Thyroid gland (tissue), 4 donors: ENCODE measurements at regions not wholly inside any gene's neighbourhood (a gene's known extent, or its start where the extent isn't known, plus 50 kb on each side); places are given as distances from the start of the nearest gene placed in this dataset.
"Not testable (repeated sequence)": the region's sequence is repeated elsewhere in the genome, so short reads cannot be mapped to it uniquely, and the experiment has no call there.

Source experiments
- CTCF ChIP-seq, 6 experiments: fragments of 200-600 bp in 3 of 6; fragments of 450-650 bp in 3 of 6; sonication (generic) in 3 of 6; IDR thresholded peaks; one replicate each; pipeline ENCODE4 v1.5.1; 2016 to 2019; ENCODE audit warnings: antibody characterized with exemption in 6 of 6, mild to moderate bottlenecking in 2 of 6, inconsistent platforms in 1 of 6, moderate library complexity in 1 of 6
- POLR2A ChIP-seq, 2 donors: fragments of 450-650 bp; IDR thresholded peaks; one replicate each; pipeline ENCODE4 v1.6.1; 2017; ENCODE audit warnings: antibody characterized with exemption in 2 of 2, mild to moderate bottlenecking in 2 of 2, moderate library complexity in 1 of 2

GRCh38 chr9:65456991-65457390 lies 172.0 kb upstream of the FOXD4L5 start:
- TF ChIP-seq CTCF, POLR2A (IDR thresholded peaks at IDR 0.05): not testable (repeated sequence)
